GM23248 (cell line): ENCODE measurements at regions not wholly inside any gene's neighbourhood (a gene's known extent, or its start where the extent isn't known, plus 50 kb on each side); places are given as distances from the start of the nearest gene placed in this dataset.

Experiments
- DNase-seq: peaks from one replicate; pipeline ENCODE4 v3.0.0-alpha.2; 2015
- H2AFZ ChIP-seq: fragments of 200-600 bp; sonication (generic); 2 replicates; pipeline ENCODE4 v1.6.1; 2016; ENCODE audit warnings: antibody characterized with exemption
- H3F3A ChIP-seq: fragments of 200-600 bp; sonication (generic); 2 replicates; pipeline ENCODE4 v1.6.1; 2016; ENCODE audit warnings: mild to moderate bottlenecking, antibody characterized with exemption, mixed run types; ENCODE audit not compliant: insufficient read depth
- H3K27ac ChIP-seq: fragments of 200-600 bp; sonication (generic); 2 replicates; pipeline ENCODE4 v1.5.1; 2016; ENCODE audit warnings: mild to moderate bottlenecking
- H3K27me3 ChIP-seq: fragments of 200-600 bp; sonication (generic); replicated peaks from 2 replicates; pipeline ENCODE4 v1.6.1; 2016; ENCODE audit warnings: mild to moderate bottlenecking; ENCODE audit not compliant: insufficient read depth
- H3K36me3 ChIP-seq: fragments of 200-600 bp; sonication (generic); 2 replicates; pipeline ENCODE4 v1.6.1; 2016; ENCODE audit warnings: low read depth, mild to moderate bottlenecking
- H3K4me1 ChIP-seq: fragments of 200-600 bp; sonication (generic); 2 replicates; pipeline ENCODE4 v1.6.1; 2016; ENCODE audit warnings: mild to moderate bottlenecking; ENCODE audit not compliant: insufficient read depth
- H3K4me2 ChIP-seq: fragments of 200-600 bp; sonication (generic); one replicate; pipeline ENCODE4 v1.6.1; 2016; ENCODE audit warnings: mild to moderate bottlenecking; ENCODE audit not compliant: unreplicated experiment
- H3K4me3 ChIP-seq: fragments of 200-600 bp; sonication (generic); 2 replicates; pipeline ENCODE4 v1.5.1; 2016; ENCODE audit warnings: mild to moderate bottlenecking
- H3K79me2 ChIP-seq: fragments of 200-600 bp; sonication (generic); 2 replicates; pipeline ENCODE4 v1.6.1; 2016; ENCODE audit warnings: mild to moderate bottlenecking; ENCODE audit not compliant: insufficient read depth
- H3K9ac ChIP-seq: fragments of 200-600 bp; sonication (generic); 2 replicates; pipeline ENCODE4 v1.6.1; 2016; ENCODE audit warnings: mild to moderate bottlenecking
- H3K9me2 ChIP-seq: fragments of 200-600 bp; sonication (generic); 2 replicates; pipeline ENCODE4 v1.6.1; 2016; ENCODE audit warnings: mixed run types, mild to moderate bottlenecking, moderate library complexity; ENCODE audit not compliant: insufficient read depth
- H3K9me3 ChIP-seq: fragments of 200-600 bp; sonication (generic); one replicate; pipeline ENCODE4 v1.6.1; 2017; ENCODE audit warnings: low read depth
- H4K20me1 ChIP-seq: fragments of 200-600 bp; sonication (generic); 2 replicates; pipeline ENCODE4 v1.6.0; 2016; ENCODE audit not compliant: insufficient read depth
- EZH2 ChIP-seq: fragments of 200-600 bp; sonication (generic); IDR thresholded peaks from 2 replicates; pipeline ENCODE4 v1.6.1; 2018; ENCODE audit warnings: antibody characterized with exemption, mild to moderate bottlenecking; ENCODE audit not compliant: insufficient read depth, poor library complexity, severe bottlenecking
- EZH2phosphoT487 ChIP-seq: fragments of 200-600 bp; sonication (generic); IDR thresholded peaks from 2 replicates; pipeline ENCODE4 v1.6.1; 2018; ENCODE audit warnings: antibody characterized with exemption, moderate library complexity, mild to moderate bottlenecking, low read depth; ENCODE audit not compliant: insufficient read depth
- WGBS, 2 experiments: methylation state at CpG; one replicate each; pipeline ENCODE4 v1.1.6; 2015 to 2017; ENCODE audit warnings: low lambda C conversion rate in 2 of 2, low coverage in 1 of 2; ENCODE audit errors: missing lambda C conversion rate in 2 of 2; 5-methylcytosine and 5-hydroxymethylcytosine counted together
- in situ Hi-C: fragments of 300-500 bp; cut with MboI; formaldehyde crosslinking; loops from 2 replicates; pipeline ENCODE4 v1.15.0; 2020

GRCh38 chr11:90531001-90531400, 308.2 kb upstream of the CHORDC1 start:
- H3K36me3 ChIP-seq = no peaks in the 10 kb centered on the region
- 0 to 6% methylated on average over 1 of the region's 1 CpG for WGBS, 2 experiments
- H3K4me1 ChIP-seq = no peaks in the 10 kb centered on the region
- H3K27me3 ChIP-seq = no peaks in the 10 kb centered on the region
- H3K4me3 ChIP-seq = no peak overlapping the region
- H2AFZ ChIP-seq = no peak overlapping the region
- no peaks in the 10 kb centered on the region for H4K20me1 ChIP-seq
- no peak overlapping the region for H3K9ac ChIP-seq
- in situ Hi-C loops = no loop called here
- no peak for DNase-seq
- no peak for TF ChIP-seq EZH2
- no peak for TF ChIP-seq EZH2phosphoT487
- no peaks in the 10 kb centered on the region for H3K9me2 ChIP-seq
- H3K27ac ChIP-seq = no peak overlapping the region
- no peaks in the 10 kb centered on the region for H3K9me3 ChIP-seq
- H3F3A ChIP-seq = no peaks in the 10 kb centered on the region
- no peaks in the 10 kb centered on the region for H3K79me2 ChIP-seq
- no peak overlapping the region for H3K4me2 ChIP-seq

GRCh38 chr11:90525962-90526361, 303.1 kb upstream of the CHORDC1 start:
- no peak overlapping the region for H3K4me3 ChIP-seq
- no peaks in the 10 kb centered on the region for H3K9me2 ChIP-seq
- H3K79me2 ChIP-seq = no peaks in the 10 kb centered on the region

GRCh38 chr11:90512846-90513245, 290.0 kb upstream of the CHORDC1 start:
- H3K36me3 ChIP-seq = no peaks in the 10 kb centered on the region
- H3K9me3 ChIP-seq = no peaks in the 10 kb centered on the region
- H3K4me2 ChIP-seq = no peak overlapping the region
- no peak for DNase-seq
- in situ Hi-C loops = no loop called here
- H4K20me1 ChIP-seq = no peaks in the 10 kb centered on the region
- no peaks in the 10 kb centered on the region for H3K27me3 ChIP-seq
- H3K9me2 ChIP-seq = no peaks in the 10 kb centered on the region
- H3K27ac ChIP-seq = no peak overlapping the region
- H3K79me2 ChIP-seq = no peaks in the 10 kb centered on the region
- no peak overlapping the region for H3K9ac ChIP-seq
- H3K4me3 ChIP-seq = no peak overlapping the region
- H3K4me1 ChIP-seq = no peaks in the 10 kb centered on the region
- H2AFZ ChIP-seq = no peak overlapping the region
- TF ChIP-seq EZH2phosphoT487 (no peak), EZH2 (no peak)
- H3F3A ChIP-seq = no peaks in the 10 kb centered on the region

More at GRCh38 chr11:90525962-90526361, 303.1 kb upstream of the CHORDC1 start:
- Histone ChIP-seq H3K9ac (no peak overlapping the region), H2AFZ (no peak overlapping the region), H3K36me3 (no peaks in the 10 kb centered on the region), H3K4me1 (no peaks in the 10 kb centered on the region), H3K27ac (no peak overlapping the region), H4K20me1 (no peaks in the 10 kb centered on the region), H3F3A (no peaks in the 10 kb centered on the region), H3K27me3 (no peaks in the 10 kb centered on the region), H3K9me3 (no peaks in the 10 kb centered on the region), H3K4me2 (no peak overlapping the region)
- WGBS, 2 experiments = 47 to 52% methylated on average over 1 of the region's 1 CpG
- TF ChIP-seq EZH2 = no peak
- TF ChIP-seq EZH2phosphoT487 = no peak
- in situ Hi-C loops = no loop called here
- no peak for DNase-seq

- Histone ChIP-seq H2AFZ (no peak overlapping the region), H3K79me2 (no peaks in the 10 kb centered on the region), H3K9me2 (no peaks in the 10 kb centered on the region), H3K4me3 (no peak overlapping the region), H3K4me1 (no peaks in the 10 kb centered on the region), H3K27ac (no peak overlapping the region), H3K9me3 (no peaks in the 10 kb centered on the region), H4K20me1 (no peaks in the 10 kb centered on the region), H3K4me2 (no peak overlapping the region), H3K36me3 (no peaks in the 10 kb centered on the region), H3K27me3 (no peaks in the 10 kb centered on the region), H3K9ac (no peak overlapping the region), H3F3A (no peaks in the 10 kb centered on the region)
- 18 to 26% methylated on average over 5 of the region's 5 CpGs for WGBS, 2 experiments
- DNase-seq = no peak
- TF ChIP-seq EZH2phosphoT487 (no peak), EZH2 (no peak)
- in situ Hi-C loops = no loop called here
Measured at GRCh38 chr11:90510839-90511238, 288.0 kb upstream of the CHORDC1 start.

GRCh38 chr11:90500922-90501568, 278.2 kb upstream of the CHORDC1 start:
- WGBS, 2 experiments = 11 to 15% methylated on average over 5 of the region's 5 CpGs
- TF ChIP-seq EZH2 (no peak), EZH2phosphoT487 (no peak)
- no peak for DNase-seq

More at GRCh38 chr11:90500922-90501568, 278.2 kb upstream of the CHORDC1 start:
- no peak overlapping the region for H3K4me3 ChIP-seq
- H3K9me2 ChIP-seq = no peaks in the 10 kb centered on the region
- H3K9me3 ChIP-seq = no peaks in the 10 kb centered on the region
- H3K9ac ChIP-seq = no peak overlapping the region
- in situ Hi-C loops = no loop called here
- H3K79me2 ChIP-seq = no peaks in the 10 kb centered on the region
- H2AFZ ChIP-seq = no peak overlapping the region
- no peaks in the 10 kb centered on the region for H3K27me3 ChIP-seq
- no peaks in the 10 kb centered on the region for H3F3A ChIP-seq
- H3K4me1 ChIP-seq = no peaks in the 10 kb centered on the region
- no peak overlapping the region for H3K27ac ChIP-seq
- H3K4me2 ChIP-seq = no peak overlapping the region
- no peaks in the 10 kb centered on the region for H4K20me1 ChIP-seq
- H3K36me3 ChIP-seq = no peaks in the 10 kb centered on the region
